ENCODE measurements at regions not wholly inside any gene's neighbourhood (a gene's known extent, or its start where the extent isn't known, plus 50 kb on each side); places are given as distances from the start of the nearest gene placed in this dataset.

DNA sequence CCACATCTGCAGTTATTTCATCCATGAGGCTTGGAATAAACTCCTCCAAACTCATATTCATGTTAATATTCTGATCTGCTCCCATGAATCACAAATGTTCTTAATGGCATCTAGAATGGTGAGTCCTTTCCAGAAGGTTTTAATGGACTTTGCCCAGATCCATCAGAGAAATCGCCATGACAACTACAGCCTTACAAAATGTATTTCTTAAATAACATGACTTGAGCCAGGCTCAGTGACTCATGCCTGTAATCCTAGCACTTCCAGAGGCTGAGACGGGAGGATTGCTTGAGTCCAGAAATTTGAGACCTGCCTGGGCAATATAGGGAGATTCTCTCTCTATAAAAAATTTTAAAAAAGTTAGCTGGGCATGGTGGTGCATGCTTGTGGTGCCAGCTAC, 102.1 kb upstream of the TMEM168 start:
- no peak for DNase-seq (ENCODE audit: extremely low read depth in 1 of 11, low read depth in 9 of 11, low spot score in 4 of 11)

DNA sequence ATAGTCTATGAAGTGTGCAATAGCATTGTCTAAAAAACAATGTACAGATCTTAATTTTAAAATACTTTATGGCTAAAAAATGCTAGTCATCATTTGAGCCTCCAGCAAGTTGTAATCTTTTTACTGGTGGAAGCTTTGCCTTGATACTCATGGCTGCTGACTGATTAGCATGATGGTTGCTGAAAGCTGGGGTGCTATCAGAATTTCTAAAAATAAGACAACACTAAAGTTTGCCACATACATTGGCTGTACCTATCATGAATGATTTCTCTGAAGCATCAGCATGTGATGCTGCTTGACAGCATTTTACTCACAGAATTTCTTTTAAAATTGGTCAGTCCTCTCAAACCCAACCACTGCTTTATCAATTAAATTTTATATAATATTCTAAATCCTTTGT, 101.5 kb upstream of the TMEM168 start:
- no peak for DNase-seq (ENCODE audit: extremely low read depth in 1 of 11, low read depth in 9 of 11, low spot score in 4 of 11)

DNA sequence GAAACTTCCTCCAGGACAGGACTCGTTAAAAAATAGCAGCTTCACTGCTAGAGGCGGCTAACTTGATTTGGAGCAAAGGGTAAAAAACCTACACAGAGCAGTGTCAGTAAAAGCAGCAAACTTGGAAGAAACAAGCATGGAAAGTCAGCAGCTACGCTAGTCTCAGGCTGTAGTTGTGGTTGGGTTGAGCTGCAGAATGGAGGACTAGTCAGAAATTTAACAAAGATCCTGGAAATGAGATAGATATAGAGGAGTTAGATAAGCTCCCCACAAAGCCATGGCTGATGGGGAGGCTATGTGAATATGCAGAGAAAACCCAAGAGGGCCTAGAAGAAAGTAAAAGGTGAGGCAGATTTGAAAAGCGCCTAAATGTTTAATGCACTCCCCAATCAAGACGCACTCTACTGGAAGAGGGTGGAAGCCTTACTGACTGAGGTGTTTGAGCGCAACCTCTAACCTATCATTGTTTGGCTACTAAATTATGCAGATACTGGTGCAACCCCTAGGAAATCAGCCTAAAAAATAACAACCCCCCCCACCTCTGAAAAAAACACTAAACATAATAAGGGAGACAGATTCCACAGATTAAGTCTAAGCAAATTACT, 99.7 kb upstream of the TMEM168 start:
- no peak for DNase-seq (ENCODE audit: extremely low read depth in 1 of 11, low read depth in 9 of 11, low spot score in 4 of 11)

DNA sequence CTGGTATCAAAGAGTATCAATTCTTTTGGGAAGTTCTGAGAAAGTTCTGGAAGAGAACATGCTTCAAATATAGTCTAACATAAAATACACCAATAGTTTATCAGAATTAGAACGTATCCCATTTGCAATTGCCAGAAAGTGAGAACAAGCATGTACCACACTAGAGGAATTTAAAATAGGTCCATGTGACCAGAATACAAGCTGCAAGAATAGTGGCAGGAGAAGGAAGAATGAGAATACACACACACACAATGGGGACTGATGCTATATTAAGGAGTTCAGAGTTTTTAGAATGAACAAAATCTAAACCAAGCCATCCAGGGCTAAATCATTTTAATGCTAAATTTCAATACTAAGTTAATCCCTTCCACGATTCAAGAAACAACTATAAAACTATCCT, 99.1 kb upstream of the TMEM168 start:
- DNase-seq (ENCODE audit: extremely low read depth in 1 of 11, low read depth in 9 of 11, low spot score in 4 of 11), result no peak

DNA sequence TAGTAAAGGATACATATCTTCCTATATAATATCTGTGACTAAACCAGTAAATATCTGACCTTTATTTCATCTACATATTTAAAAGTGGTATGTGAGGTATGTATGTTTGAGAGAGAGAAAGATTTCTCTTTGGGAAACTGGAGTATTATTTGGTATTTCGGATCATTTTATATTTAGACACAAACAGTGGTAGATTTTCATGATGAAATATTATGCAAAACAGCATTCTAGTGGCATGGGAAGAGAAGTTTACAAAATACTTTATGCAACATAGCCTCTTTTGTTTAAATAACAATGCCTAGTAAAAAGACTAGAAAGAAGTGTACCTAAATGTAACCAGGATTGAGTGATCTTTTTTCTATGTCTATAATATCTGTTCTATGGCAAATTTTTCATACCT, 98.6 kb upstream of the TMEM168 start:
- no peak for DNase-seq (ENCODE audit: extremely low read depth in 1 of 11, low read depth in 9 of 11, low spot score in 4 of 11)

DNA sequence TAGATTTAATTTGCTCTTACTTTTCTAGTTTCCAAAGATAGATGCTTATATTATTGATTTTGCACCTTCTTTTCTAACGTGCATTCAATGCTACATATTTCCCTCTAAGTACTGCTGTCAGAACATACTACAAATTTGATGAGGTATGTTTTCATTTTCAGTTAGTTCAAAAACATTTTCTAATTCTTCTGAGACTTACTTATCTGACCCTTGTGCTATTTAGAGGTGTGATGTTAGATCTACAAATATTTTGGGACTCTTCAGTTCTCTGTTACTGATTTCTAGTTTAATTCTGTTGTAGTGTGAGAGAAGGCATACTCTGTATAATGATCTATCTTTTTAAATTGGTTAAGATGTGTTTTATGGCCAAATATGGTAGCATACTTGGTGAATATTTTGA, 97.8 kb upstream of the TMEM168 start:
- DNase-seq (ENCODE audit: extremely low read depth in 1 of 11, low read depth in 9 of 11, low spot score in 4 of 11), result no peak

DNA sequence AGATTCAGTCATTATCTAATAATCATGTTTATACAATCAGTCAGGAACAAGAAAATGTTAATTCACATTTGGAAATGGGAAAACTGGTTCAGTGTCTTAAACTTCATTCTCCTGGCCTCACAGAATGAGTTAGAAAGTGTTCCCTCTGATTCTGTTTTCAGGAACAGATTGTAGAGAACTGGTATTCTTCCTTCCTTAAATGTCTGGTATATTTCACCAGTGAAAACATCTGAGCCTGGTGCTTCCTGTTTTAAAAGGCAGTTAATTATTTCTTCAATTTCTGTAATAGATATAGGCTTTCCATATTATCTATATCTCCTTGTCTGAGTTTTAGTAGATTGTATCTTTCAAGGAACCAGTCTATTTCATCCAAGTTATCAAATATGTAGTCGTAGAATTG, 97.1 kb upstream of the TMEM168 start:
- DNase-seq (ENCODE audit: extremely low read depth in 1 of 11, low read depth in 9 of 11, low spot score in 4 of 11), result no peak

DNA sequence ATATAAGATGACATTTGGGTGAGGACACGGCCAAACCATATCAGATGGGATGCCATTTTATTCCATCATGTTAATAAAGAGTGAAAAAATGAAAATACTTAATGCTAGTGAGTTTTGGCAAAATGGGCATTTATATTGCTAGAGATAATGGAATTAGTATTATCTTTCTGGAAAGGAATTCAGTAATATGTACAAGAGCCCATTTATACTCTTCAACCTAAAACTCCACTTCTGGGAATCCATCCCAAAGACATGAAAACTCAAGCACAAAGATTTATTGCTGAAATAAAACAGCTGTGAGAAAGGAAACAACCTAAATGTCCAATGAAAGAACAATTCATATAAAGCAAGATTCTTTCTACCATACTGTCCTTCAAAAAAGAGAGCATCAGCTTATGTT, 96.0 kb upstream of the TMEM168 start:
- DNase-seq (ENCODE audit: extremely low read depth in 1 of 11, low read depth in 9 of 11, low spot score in 4 of 11), result peak in 10 of 11 donors; percentile 10 to 56 (median 20)

DNA sequence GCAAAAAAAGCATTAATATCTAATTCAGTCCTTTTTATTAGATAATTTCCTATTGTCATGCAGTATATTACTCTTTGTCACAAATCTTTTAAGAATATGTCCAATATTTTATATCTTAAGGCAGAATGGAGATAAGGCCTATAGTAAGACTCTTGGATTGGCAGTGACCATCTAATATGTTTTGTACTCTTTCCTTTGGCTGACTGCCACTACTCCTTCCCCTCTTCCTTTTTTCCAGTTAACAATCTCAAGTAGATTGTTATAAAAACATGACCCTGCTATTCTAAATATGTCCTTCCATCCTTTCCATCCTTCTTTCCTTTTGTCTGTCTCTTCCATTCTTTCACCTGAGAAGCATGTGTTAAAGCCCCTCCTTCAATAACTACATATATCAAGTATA, 92.8 kb upstream of the TMEM168 start:
- no peak for DNase-seq (ENCODE audit: extremely low read depth in 1 of 11, low read depth in 9 of 11, low spot score in 4 of 11)

DNA sequence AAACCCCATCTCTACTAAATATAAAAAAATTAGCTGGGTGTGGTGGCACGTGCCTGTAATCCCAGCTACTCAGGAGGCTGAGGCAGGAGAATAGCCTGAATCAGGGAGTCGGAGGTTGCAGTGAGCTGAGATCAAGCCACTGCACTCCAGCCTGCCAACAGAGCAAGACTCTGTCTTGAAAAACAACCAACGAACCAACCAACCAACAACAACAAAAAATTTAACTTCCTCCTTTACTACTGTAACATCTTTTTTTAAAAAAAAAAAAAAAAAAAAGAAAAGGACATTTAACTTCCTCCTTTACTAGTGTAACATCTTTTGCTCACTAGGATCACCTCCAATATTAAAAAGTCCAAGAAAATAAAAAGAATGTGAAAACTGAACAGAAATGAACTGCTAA, 92.3 kb upstream of the TMEM168 start:
- DNase-seq (ENCODE audit: extremely low read depth in 1 of 11, low read depth in 9 of 11, low spot score in 4 of 11), result no peak

DNA sequence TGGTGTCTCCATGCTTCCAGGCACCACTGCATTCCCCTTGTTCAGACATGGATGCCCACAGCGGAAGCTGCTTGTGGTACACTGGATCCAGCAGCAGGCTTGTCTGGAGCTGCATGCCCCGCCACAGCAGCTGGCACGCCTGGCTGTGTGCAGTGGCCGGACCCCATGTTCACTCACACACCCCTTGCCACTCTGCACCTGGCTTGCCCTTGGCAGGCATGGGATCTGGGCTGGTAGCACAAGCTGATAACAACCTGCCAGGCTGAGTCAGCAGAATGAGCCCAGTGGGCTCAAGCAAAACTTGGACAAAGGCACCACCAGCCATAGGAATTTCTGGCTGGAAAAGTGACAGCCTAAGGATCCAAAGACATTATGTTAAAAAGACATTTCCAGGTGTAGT, 91.8 kb upstream of the TMEM168 start:
- no peak for DNase-seq (ENCODE audit: extremely low read depth in 1 of 11, low read depth in 9 of 11, low spot score in 4 of 11)

DNA sequence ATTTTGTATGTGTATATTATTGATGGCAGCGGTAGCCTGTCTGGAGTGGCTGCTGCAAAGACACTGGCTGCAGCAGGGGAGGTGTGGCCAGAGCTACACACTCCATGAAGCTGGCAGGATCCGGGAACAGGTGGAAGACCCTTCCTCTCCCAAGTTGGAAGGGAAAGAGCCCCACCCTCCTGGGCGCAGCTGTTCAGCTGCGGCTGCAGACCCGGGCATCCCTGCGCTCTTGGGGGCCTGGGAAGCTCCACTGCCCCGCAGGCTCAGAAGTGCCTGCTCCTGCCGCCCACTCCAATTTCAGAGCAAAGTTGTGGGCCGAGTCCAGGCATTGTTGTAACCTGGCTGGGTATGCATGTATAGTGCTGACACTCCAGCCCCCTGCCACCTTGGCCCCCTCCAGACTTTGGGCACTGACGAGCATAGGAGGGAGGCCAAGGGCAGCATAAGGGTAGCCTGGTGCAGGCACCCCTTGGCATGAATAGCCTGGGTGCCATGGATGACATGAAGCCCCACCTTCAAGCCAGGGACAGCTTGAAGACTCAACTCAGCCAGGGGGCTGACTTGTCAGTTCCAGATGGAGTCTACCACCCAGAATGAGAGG, 90.7 kb upstream of the TMEM168 start:
- DNase-seq (ENCODE audit: extremely low read depth in 1 of 11, low read depth in 9 of 11, low spot score in 4 of 11), result no peak

DNA sequence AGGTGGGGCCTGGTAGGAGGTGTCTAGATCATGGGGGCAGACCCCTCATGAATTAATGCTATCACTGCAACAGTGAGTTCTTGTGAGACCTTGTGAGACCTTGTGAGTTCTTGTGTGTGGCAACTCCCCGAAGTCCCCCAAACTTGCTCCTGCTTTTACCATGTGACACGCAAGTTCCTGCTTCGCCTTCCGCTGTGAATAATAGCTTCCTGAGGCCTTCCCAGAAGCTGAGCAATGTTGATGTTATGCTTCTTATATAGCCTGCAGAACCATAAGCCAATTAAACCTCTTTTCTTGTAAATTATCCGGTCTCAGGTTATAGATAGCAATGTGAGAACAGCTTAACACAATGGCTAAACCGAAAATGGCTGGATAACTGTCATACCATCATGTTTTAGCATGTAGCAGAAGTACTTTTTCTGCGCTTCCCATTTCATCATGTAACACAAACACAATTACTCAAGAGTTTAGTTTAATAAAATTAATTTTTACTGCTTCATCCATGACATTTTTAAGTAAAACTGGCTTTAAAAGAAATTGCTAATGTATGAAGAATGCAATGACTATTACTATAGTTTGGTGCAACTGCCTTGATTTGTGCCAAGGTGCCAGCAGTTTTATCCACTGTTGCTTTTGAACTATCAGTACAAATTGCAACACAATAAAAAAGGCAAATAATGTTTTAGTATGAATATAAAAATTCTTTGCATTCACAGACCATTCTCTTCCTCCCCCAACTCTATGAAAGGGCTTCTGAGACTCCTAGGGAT, 87.7 kb upstream of the TMEM168 start:
- no peak for DNase-seq (ENCODE audit: extremely low read depth in 1 of 11, low read depth in 9 of 11, low spot score in 4 of 11)

DNA sequence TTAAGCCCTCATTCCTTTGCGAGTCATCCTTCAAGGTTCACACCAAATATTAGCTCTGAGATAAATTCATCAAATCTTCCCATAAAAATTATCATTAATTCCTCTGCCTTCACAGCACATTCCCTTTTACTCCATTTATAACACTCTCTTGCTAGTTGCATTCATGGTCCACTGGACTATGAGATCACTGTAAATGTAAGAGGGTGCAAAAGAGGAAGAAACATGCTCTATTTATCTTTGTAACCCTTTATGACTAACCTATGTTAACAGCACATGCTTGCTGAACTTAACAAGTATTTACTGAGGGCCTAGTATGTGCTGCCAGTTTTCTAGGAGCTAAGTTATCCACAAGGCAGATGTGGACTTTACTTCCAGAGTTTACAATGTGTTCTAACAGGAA, 86.7 kb upstream of the TMEM168 start:
- DNase-seq (ENCODE audit: extremely low read depth in 1 of 11, low read depth in 9 of 11, low spot score in 4 of 11), result no peak

DNA sequence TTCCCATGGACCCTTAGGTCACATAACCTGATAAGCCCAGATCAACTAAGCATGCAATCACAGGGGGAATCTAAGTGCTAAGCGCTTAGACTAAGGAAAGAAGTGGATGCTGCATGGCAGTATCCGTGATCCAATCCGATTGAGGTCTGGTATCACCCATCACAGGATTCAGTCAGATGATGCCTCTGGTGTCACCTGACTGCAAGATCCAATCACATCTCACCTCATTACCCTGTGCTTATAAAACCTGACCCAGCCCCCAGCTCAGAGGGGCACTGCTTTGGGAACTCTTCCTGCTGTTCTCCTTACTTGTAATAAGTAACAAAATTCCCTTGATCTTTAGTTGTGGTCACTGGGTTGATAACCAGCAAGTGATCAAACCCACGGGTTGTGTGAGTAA, 84.7 kb upstream of the TMEM168 start:
- DNase-seq (ENCODE audit: extremely low read depth in 1 of 11, low read depth in 9 of 11, low spot score in 4 of 11), result no peak

DNA sequence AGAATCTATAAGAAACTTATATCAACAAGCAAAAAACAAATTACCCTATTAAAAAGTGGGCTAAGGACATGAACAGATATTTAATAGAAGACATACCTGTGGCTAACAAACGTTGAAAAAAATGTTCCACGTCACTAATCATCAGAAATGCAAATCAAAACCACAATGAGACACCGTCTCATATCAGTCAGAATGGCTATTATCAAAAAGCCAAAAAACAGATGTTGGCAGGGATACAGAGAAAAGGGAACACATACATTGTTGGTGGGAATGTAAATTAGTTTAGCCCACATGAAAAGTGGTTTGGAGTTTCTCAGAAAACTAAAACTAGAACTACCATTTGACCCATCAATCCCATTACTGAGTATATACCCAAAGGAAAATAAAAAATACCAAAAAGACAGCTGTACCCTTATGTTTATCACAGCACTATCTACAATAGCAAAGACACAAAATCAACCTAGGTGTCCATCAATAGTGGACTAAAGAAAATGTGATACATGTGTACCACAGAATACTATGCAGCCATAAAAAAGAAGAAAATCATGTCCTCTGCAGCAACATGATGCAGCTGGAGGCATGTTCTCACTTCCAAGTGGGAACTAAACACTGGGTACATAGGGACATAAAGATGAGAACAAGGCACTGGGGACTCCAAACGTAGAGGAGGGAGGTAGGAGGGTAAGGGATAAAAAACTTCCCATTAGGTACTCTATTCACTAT, 83.8 kb upstream of the TMEM168 start:
- no peak for DNase-seq (ENCODE audit: extremely low read depth in 1 of 11, low read depth in 9 of 11, low spot score in 4 of 11)

DNA sequence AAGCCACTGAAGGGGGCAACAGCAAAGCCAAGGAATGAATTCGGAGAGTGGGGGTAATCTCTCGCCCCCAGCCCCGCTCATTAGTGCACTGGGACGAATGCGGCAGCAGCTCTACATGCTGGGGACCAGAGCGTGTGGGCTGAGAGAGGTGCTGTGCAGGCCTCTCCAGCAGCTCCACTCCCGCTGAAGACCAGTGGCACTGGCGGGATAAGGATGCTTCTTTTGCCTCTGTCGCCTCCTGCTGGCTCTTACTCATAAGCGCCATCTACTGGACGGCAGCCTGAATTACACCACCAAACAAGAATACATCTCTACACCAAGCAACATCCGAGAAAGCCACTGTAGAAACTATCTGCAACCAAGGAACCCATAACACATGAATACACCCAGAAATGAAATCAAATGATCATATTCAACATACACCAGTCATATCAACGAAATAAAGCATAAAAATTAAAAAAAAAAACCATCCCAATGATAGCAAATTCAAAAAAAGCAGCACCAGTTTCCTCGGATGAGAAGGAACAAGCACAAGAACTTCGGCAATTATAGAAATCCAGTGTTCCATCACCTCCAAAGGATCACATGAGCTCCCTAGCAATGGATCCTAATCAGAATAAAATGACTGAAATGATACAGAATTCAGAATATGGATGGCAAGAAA, 79.0 kb upstream of the TMEM168 start:
- DNase-seq (ENCODE audit: extremely low read depth in 1 of 11, low read depth in 9 of 11, low spot score in 4 of 11), result no peak

DNA sequence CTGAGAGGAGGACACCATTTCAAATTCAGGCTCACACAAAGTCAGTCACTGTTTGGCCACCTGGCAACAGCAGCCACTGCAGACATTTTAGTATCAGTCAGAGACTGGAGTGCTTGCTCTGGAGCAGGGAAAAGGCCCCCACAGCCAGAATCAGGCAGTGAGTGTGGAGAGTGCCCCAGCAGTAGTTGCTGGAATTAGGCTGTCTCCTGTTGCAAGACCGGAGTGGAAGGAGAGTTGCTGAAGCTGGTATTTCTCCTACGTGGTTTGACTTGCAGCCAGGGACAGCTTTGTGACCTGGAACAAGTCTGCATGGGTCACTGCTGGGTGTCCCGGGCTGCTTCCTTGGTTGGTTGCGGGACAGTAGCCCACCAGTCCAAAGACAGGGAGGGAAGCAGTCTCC, 78.4 kb upstream of the TMEM168 start:
- DNase-seq (ENCODE audit: extremely low read depth in 1 of 11, low read depth in 9 of 11, low spot score in 4 of 11), result no peak

DNA sequence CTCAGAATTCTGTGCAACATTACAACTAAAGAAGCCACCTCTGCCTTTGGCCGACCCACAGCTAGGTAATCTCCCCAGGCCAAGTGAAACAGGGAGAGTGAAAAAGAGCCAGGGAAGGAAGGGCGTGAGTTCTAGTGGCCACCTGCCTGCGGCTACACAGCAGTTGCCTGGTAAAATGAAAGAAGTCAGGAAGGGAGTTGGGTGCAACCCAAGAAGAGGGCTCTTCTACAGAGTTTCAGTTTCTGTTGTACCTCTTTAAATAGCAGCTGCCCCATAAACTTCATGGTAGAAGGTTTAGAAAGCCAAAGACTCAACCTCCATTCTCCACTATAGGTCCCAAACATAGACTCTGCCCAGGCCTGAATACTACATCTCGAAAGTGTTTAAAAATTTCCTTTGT, 76.2 kb upstream of the TMEM168 start:
- no peak for DNase-seq (ENCODE audit: extremely low read depth in 1 of 11, low read depth in 9 of 11, low spot score in 4 of 11)

DNA sequence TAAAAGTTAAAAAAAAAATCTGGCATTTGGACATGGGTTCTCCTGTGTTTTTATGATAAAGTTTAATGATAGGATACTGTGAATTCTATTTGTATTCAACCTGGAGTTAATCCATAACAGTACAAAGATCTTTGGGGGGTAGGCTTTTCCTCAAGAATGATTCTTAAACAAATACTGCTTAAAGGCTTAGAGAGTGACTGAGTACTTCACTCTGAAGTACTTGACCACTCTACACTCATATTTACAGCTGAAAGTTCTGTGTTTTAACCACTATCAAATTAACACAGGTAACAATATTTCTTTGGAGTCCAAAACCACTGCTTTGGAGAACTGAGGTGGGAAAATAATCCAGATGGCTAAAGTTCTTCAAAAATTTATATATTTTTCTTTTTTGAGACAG, 74.2 kb upstream of the TMEM168 start:
- DNase-seq (ENCODE audit: extremely low read depth in 1 of 11, low read depth in 9 of 11, low spot score in 4 of 11), result no peak

Data from renal cortex interstitium (tissue), 11 donors.